NCI-H1417 treated with DMSO at 0.1 percent for 48 hours (cell line): ENCODE measurements at regions not wholly inside any gene's neighbourhood (a gene's known extent, or its start where the extent isn't known, plus 50 kb on each side); places are given as distances from the start of the nearest gene placed in this dataset.

Source experiments
- DNase-seq: peaks from one replicate; lab custom pipeline; 2025; lab: John Stamatoyannopoulos, UW

GRCh38 chr13:105139380-105140285 is 1395.8 kb downstream of the EFNB2 start:
- DNase-seq = no peak

- no peak for DNase-seq
Measured at GRCh38 chr13:105139048-105139379, 1396.4 kb downstream of the EFNB2 start.

GRCh38 chr13:105135852-105136615 is 1399.4 kb downstream of the EFNB2 start:
- DNase-seq = no peak

- no peak for DNase-seq
Measured at GRCh38 chr13:105127732-105128131, 1407.7 kb downstream of the EFNB2 start.

GRCh38 chr13:105121221-105121620 is 1414.2 kb downstream of the EFNB2 start:
- no peak for DNase-seq

- DNase-seq = no peak
Measured at GRCh38 chr13:105118426-105118985, 1417.0 kb downstream of the EFNB2 start.

- DNase-seq = no peak
Measured at GRCh38 chr13:105116966-105117365, 1418.5 kb downstream of the EFNB2 start.

- no peak for DNase-seq
Measured at GRCh38 chr13:105112561-105112960, 1422.9 kb downstream of the EFNB2 start.

- DNase-seq = no peak
Measured at GRCh38 chr13:105107781-105108180, 1427.7 kb downstream of the EFNB2 start.

GRCh38 chr13:105105471-105105870 is 1430.0 kb downstream of the EFNB2 start:
- no peak for DNase-seq

GRCh38 chr13:105097521-105097920 is 1437.9 kb downstream of the EFNB2 start:
- no peak for DNase-seq

GRCh38 chr13:105089858-105090643 is 1445.4 kb downstream of the EFNB2 start:
- DNase-seq = no peak

GRCh38 chr13:105087945-105088344 is 1447.5 kb downstream of the EFNB2 start:
- DNase-seq = no peak

- DNase-seq = no peak
Measured at GRCh38 chr13:105084931-105085330, 1450.5 kb downstream of the EFNB2 start.

GRCh38 chr13:105083992-105084391 is 1451.5 kb downstream of the EFNB2 start:
- DNase-seq = no peak

- no peak for DNase-seq
Measured at GRCh38 chr13:105074755-105075154, 1460.7 kb downstream of the EFNB2 start.

- DNase-seq = no peak
Measured at GRCh38 chr13:105073041-105073440, 1462.4 kb downstream of the EFNB2 start.

- no peak for DNase-seq
Measured at GRCh38 chr13:105070452-105070851, 1465.0 kb downstream of the EFNB2 start.

GRCh38 chr13:105069106-105069505 is 1466.4 kb downstream of the EFNB2 start:
- no peak for DNase-seq

GRCh38 chr13:105063676-105064075 is 1471.8 kb downstream of the EFNB2 start:
- no peak for DNase-seq

GRCh38 chr13:105059786-105060185 is 1475.7 kb downstream of the EFNB2 start:
- no peak for DNase-seq

- DNase-seq = no peak
Measured at GRCh38 chr13:105058517-105058916, 1476.9 kb downstream of the EFNB2 start.
